ENCODE measurements at regions not wholly inside any gene's neighbourhood (a gene's known extent, or its start where the extent isn't known, plus 50 kb on each side); places are given as distances from the start of the nearest gene placed in this dataset.

- TF ChIP-seq CTCF (IDR thresholded peaks at IDR 0.05; ENCODE audit: low read depth, low read length, missing input control) (no peak), REST (IDR thresholded peaks at IDR 0.05) (no peak), MAX (IDR thresholded peaks at IDR 0.05) (no peak), EGR1 (IDR thresholded peaks at IDR 0.05; ENCODE audit: low read depth in 2 of 2) (no peak), RAD21 (IDR thresholded peaks at IDR 0.05) (no peak), JUND (IDR thresholded peaks at IDR 0.05) (no peak), NR2F2 (IDR thresholded peaks at IDR 0.05) (no peak), ATF3 (IDR thresholded peaks at IDR 0.05) (no peak), FOXA1 (IDR thresholded peaks at IDR 0.05) (no peak), ZBTB33 (IDR thresholded peaks at IDR 0.05) (no peak), SP1 (IDR thresholded peaks at IDR 0.05) (no peak)
These were observed 357.8 kb upstream of the ST8SIA4 start for GRCh38 chr5:101260857-101261256.

Measured in liver (tissue), 3 donors.